PC-3 (cell line): ENCODE measurements at regions not wholly inside any gene's neighbourhood (a gene's known extent, or its start where the extent isn't known, plus 50 kb on each side); places are given as distances from the start of the nearest gene placed in this dataset.

Experiments
- ATAC-seq: fragments of 200-7000 bp; cut with Tn5 transposase; 2 replicates; pipeline ENCODE4 v1.9.1; 2020; ENCODE audit warnings: mild to moderate bottlenecking, moderate library complexity
- BruUV-seq: library from RNA; stranded (reverse); fragments of 400-500 nt; replicated peaks from 2 replicates; lab custom pipeline; 2021; lab: Mats Ljungman, UMichigan
- CTCF ChIA-PET: fragments of 300-600 bp; sonication (Branson Sonifier 250); formaldehyde crosslinking; loops from one replicate; lab custom pipeline; 2022; ENCODE audit warnings: antibody characterized with exemption; lab: Charles Lee
- POLR2A ChIA-PET: fragments of 300-600 bp; sonication (Branson Sonifier 250); formaldehyde crosslinking; loops from one replicate; lab custom pipeline; 2022; ENCODE audit warnings: antibody characterized with exemption; ENCODE audit not compliant: unreplicated experiment; lab: Charles Lee
- DNase-seq: peaks from one replicate; pipeline ENCODE4 v3.0.0-alpha.2; 2015
- H2AFZ ChIP-seq: fragments of 300-600 bp; sonication (generic); 2 replicates; pipeline ENCODE4 v1.6.0; 2016; ENCODE audit warnings: antibody characterized with exemption, low read length
- H3F3A ChIP-seq: fragments of 300-600 bp; sonication (generic); one replicate; pipeline ENCODE4 v1.6.0; 2017; ENCODE audit warnings: antibody characterized with exemption, low read length, control low read depth, mild to moderate bottlenecking; ENCODE audit not compliant: unreplicated experiment
- H3K27ac ChIP-seq: fragments of 300-600 bp; sonication (generic); 2 replicates; pipeline ENCODE4 v1.5.1; 2016; ENCODE audit warnings: mild to moderate bottlenecking, low read length
- H3K27me3 ChIP-seq: fragments of 300-600 bp; sonication (generic); 2 replicates; pipeline ENCODE4 v1.6.1; 2016; ENCODE audit warnings: low read length, mixed read lengths
- H3K36me3 ChIP-seq: fragments of 300-600 bp; sonication (generic); 2 replicates; pipeline ENCODE4 v1.6.1; 2016; ENCODE audit warnings: low read depth, mixed run types, low read length, mixed read lengths
- H3K4me1 ChIP-seq: fragments of 300-600 bp; sonication (generic); 2 replicates; pipeline ENCODE4 v1.5.1; 2016; ENCODE audit warnings: low read length; ENCODE audit not compliant: insufficient read depth
- H3K4me2 ChIP-seq: fragments of 300-600 bp; sonication (generic); 2 replicates; pipeline ENCODE4 v1.6.0; 2016; ENCODE audit warnings: low read length
- H3K4me3 ChIP-seq: fragments of 300-600 bp; sonication (generic); 2 replicates; pipeline ENCODE4 v1.5.1; 2016; ENCODE audit warnings: mild to moderate bottlenecking, low read length, mixed read lengths
- H3K79me2 ChIP-seq: fragments of 300-600 bp; sonication (generic); 2 replicates; pipeline ENCODE4 v1.6.1; 2017; ENCODE audit warnings: low read length, mixed read lengths
- H3K9ac ChIP-seq: fragments of 300-600 bp; sonication (generic); 2 replicates; pipeline ENCODE4 v1.6.0; 2016; ENCODE audit warnings: mild to moderate bottlenecking, low read length
- H3K9me2 ChIP-seq: fragments of 300-600 bp; sonication (generic); replicated peaks from 2 replicates; pipeline ENCODE4 v1.6.1; 2016; ENCODE audit warnings: mixed run types, low read length, mixed read lengths
- H3K9me3 ChIP-seq: fragments of 300-600 bp; sonication (generic); 2 replicates; pipeline ENCODE4 v1.6.1; 2016; ENCODE audit warnings: low read length, mixed read lengths
- H4K20me1 ChIP-seq: fragments of 300-600 bp; sonication (generic); 2 replicates; pipeline ENCODE4 v1.6.1; 2016; ENCODE audit warnings: low read length, mixed read lengths
- EZH2 ChIP-seq: fragments of 300-600 bp; sonication (generic); IDR thresholded peaks from one replicate; pipeline ENCODE4 v1.6.1; 2017; ENCODE audit warnings: antibody characterized with exemption, mild to moderate bottlenecking, low read length; ENCODE audit not compliant: unreplicated experiment
- EZH2phosphoT487 ChIP-seq: fragments of 300-600 bp; sonication (generic); IDR thresholded peaks from 2 replicates; pipeline ENCODE4 v1.6.1; 2018; ENCODE audit warnings: mild to moderate bottlenecking, antibody characterized with exemption, low read length, borderline replicate concordance
- intact Hi-C: fragments of 100-400 bp; cut with micrococcal nuclease; formaldehyde crosslinking; loops from 2 replicates; pipeline ENCODE4 v1.9.0; 2023
- TF ChIP-seq, protein P1 (sequence below): fragments of 300-600 bp; sonication (generic); conservative IDR thresholded peaks from 2 replicates; pipeline ENCODE4 v1.5.1; 2017; ENCODE audit warnings: antibody characterized with exemption, low read depth, mild to moderate bottlenecking, low read length

DNA sequence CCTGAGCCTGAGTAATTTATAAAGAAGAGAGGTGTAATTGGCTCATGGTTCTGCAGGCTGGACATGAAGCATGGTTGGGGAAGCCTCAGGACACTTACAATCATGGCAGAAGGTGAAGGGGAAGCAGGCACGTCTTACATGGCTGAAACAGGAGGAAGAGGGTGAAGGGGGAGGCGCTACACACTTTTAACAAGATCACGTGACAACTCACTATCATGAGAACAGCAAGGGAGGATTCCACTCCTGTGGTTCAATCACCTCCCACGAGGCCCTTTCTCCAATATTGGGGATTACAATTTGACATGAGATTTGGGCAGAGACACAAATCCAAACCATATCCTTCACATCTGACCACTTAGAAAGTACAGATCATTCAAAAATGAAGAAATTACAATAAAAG, 110.6 kb upstream of the SHISA6 start:
- Histone ChIP-seq H3K9ac (no peak overlapping the region), H3K79me2 (no peaks in the 10 kb centered on the region), H3K9me3 (no peaks in the 10 kb centered on the region), H3K4me2 (no peak overlapping the region), H3K4me1 (no peaks in the 10 kb centered on the region), H3K27ac (no peak overlapping the region), H2AFZ (no peak overlapping the region), H3K27me3 (no peaks in the 10 kb centered on the region), H4K20me1 (no peaks in the 10 kb centered on the region), H3K9me2 (no peaks in the 10 kb centered on the region), H3F3A (no peaks in the 10 kb centered on the region), H3K36me3 (no peaks in the 10 kb centered on the region), H3K4me3 (no peak overlapping the region)
- ATAC-seq, result no peak
- TF ChIP-seq, protein P1, sequence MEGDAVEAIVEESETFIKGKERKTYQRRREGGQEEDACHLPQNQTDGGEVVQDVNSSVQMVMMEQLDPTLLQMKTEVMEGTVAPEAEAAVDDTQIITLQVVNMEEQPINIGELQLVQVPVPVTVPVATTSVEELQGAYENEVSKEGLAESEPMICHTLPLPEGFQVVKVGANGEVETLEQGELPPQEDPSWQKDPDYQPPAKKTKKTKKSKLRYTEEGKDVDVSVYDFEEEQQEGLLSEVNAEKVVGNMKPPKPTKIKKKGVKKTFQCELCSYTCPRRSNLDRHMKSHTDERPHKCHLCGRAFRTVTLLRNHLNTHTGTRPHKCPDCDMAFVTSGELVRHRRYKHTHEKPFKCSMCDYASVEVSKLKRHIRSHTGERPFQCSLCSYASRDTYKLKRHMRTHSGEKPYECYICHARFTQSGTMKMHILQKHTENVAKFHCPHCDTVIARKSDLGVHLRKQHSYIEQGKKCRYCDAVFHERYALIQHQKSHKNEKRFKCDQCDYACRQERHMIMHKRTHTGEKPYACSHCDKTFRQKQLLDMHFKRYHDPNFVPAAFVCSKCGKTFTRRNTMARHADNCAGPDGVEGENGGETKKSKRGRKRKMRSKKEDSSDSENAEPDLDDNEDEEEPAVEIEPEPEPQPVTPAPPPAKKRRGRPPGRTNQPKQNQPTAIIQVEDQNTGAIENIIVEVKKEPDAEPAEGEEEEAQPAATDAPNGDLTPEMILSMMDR, result no peak
- TF ChIP-seq EZH2 (no peak), EZH2phosphoT487 (no peak)
- CTCF ChIA-PET, result no interaction called here
- DNase-seq, result no peak
- intact Hi-C loops, result no loop called here
- no TSS peak for BruUV-seq
- POLR2A ChIA-PET, result no interaction called here

DNA sequence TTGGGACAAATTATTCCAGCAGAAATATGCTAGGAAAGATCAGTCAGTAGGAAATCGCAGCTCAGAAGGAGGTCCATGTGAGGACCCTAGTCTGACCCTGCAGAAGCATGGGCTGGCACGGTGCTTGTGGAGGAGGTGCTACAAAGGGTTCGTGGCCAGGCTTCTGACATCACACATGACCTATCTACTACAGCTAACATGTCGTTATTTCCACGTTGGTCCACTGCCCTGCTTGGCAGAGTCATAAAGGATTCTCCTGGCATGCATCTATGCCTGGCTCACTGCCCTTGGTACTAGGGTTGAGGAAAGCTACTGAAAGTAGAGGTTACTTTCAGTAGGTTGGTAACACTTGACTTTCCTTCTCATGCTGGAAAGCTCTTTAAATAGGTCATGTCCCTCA, 118.1 kb upstream of the SHISA6 start:
- Histone ChIP-seq H3K27me3 (no peaks in the 10 kb centered on the region), H3K4me3 (no peak overlapping the region), H3F3A (no peaks in the 10 kb centered on the region), H3K79me2 (no peaks in the 10 kb centered on the region), H3K9me3 (no peaks in the 10 kb centered on the region), H3K27ac (no peak overlapping the region), H3K4me1 (no peaks in the 10 kb centered on the region), H4K20me1 (no peaks in the 10 kb centered on the region), H3K9ac (no peak overlapping the region), H3K4me2 (no peak overlapping the region), H2AFZ (no peak overlapping the region), H3K9me2 (no peaks in the 10 kb centered on the region), H3K36me3 (no peaks in the 10 kb centered on the region)
- no peak for ATAC-seq
- no peak for TF ChIP-seq EZH2
- TF ChIP-seq, protein P1, result no peak
- no peak for TF ChIP-seq EZH2phosphoT487
- DNase-seq, result no peak
- BruUV-seq, result no TSS peak
- intact Hi-C loops, result no loop called here
- CTCF ChIA-PET, result no interaction called here
- POLR2A ChIA-PET, result no interaction called here

DNA sequence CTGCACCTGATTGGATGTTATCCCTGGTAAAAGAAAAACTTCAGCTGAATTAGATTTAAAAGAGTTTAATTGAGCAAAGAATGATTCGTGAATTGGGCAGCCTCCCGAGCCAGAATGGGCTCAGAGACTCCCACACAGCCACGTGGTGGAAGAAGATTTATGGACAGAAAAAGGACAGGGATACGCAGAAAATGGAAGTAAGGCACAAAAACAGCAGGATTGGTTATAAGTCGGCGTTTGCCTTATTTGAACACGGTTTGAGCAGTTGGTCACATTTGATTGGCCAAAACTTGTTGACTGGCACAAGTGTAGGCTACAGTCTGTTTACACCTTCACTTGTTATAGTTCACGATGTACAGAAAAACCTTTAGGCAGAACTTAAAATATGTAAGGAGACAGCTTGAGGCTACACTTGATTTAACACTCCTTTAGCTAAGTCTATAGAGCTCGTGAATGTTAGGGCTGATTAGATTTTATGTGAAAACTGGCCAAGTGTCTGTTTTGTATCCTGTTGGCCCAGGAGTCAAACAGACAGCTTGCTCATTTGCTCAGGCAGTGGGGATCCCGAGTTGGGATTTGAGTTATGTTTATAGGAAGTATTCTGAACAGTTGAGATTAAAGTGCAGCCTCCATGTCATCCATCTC, 119.5 kb upstream of the SHISA6 start:
- no peak overlapping the region for H3K9ac ChIP-seq
- intact Hi-C loops, result no loop called here
- ChIA-PET POLR2A (no interaction called here), CTCF (no interaction called here)
- no peak overlapping the region for H2AFZ ChIP-seq
- H3K4me1 ChIP-seq, result no peaks in the 10 kb centered on the region
- ATAC-seq (no peak), DNase-seq (no peak)
- H3K9me3 ChIP-seq, result no peaks in the 10 kb centered on the region
- no peak overlapping the region for H3K4me3 ChIP-seq
- H3K9me2 ChIP-seq, result no peaks in the 10 kb centered on the region
- no TSS peak for BruUV-seq
- no peaks in the 10 kb centered on the region for H3K79me2 ChIP-seq
- no peak for TF ChIP-seq EZH2phosphoT487
- TF ChIP-seq EZH2, result no peak
- TF ChIP-seq, protein P1, result no peak
- no peaks in the 10 kb centered on the region for H3K27me3 ChIP-seq
- H4K20me1 ChIP-seq, result no peaks in the 10 kb centered on the region
- H3K27ac ChIP-seq, result no peak overlapping the region
- H3K4me2 ChIP-seq, result no peak overlapping the region
- H3F3A ChIP-seq, result no peaks in the 10 kb centered on the region
- no peaks in the 10 kb centered on the region for H3K36me3 ChIP-seq
